ENCODE measurements at regions not wholly inside any gene's neighbourhood (a gene's known extent, or its start where the extent isn't known, plus 50 kb on each side); places are given as distances from the start of the nearest gene placed in this dataset.

DNA sequence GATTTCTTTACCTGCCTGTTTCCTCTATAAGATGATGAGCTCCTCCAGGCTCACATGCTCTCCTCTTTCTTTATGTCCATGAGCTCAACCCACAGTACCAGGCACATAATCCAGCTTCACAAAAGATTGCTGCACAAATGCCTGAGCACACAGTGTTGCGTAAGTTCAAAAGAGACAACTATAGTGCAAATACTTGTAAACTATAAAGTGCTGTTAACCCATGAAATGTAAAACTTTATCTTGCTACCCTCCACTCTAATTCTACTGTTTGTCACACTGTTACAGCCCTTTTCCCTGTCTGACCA is 101.0 kb upstream of the LPP start:
- TF ChIP-seq EP300 (IDR thresholded peaks at IDR 0.05) (no peak), POLR2A (IDR thresholded peaks at IDR 0.05) (no peak)
- TF ChIP-seq, protein P1, sequence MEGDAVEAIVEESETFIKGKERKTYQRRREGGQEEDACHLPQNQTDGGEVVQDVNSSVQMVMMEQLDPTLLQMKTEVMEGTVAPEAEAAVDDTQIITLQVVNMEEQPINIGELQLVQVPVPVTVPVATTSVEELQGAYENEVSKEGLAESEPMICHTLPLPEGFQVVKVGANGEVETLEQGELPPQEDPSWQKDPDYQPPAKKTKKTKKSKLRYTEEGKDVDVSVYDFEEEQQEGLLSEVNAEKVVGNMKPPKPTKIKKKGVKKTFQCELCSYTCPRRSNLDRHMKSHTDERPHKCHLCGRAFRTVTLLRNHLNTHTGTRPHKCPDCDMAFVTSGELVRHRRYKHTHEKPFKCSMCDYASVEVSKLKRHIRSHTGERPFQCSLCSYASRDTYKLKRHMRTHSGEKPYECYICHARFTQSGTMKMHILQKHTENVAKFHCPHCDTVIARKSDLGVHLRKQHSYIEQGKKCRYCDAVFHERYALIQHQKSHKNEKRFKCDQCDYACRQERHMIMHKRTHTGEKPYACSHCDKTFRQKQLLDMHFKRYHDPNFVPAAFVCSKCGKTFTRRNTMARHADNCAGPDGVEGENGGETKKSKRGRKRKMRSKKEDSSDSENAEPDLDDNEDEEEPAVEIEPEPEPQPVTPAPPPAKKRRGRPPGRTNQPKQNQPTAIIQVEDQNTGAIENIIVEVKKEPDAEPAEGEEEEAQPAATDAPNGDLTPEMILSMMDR (IDR thresholded peaks at IDR 0.05) = no peak
- Histone ChIP-seq H3K4me3 (no peak overlapping the region), H3K4me1 (ENCODE audit: insufficient read depth) (peaks cover 15% of the 10 kb centered on the region), H3K27me3 (no peaks in the 10 kb centered on the region), H3K36me3 (no peaks in the 10 kb centered on the region), H3K27ac (peak overlapping the region; percentile 3 to 85), H3K9me3 (no peaks in the 10 kb centered on the region)
- DNase-seq = no peak
- WGBS, 3 donors = 74 to 90% (median 87%) methylated on average over 1 of the region's 1 CpG
- intact Hi-C loops (cut with DNase I) = loop anchor here (2.0 to 10.0 kb wide), 11 partner anchors 99 to 1094 kb away; partner anchors contain the start of genes BCL6 (in 2 of the 4) and LPP (in 1 of the 4)

DNA sequence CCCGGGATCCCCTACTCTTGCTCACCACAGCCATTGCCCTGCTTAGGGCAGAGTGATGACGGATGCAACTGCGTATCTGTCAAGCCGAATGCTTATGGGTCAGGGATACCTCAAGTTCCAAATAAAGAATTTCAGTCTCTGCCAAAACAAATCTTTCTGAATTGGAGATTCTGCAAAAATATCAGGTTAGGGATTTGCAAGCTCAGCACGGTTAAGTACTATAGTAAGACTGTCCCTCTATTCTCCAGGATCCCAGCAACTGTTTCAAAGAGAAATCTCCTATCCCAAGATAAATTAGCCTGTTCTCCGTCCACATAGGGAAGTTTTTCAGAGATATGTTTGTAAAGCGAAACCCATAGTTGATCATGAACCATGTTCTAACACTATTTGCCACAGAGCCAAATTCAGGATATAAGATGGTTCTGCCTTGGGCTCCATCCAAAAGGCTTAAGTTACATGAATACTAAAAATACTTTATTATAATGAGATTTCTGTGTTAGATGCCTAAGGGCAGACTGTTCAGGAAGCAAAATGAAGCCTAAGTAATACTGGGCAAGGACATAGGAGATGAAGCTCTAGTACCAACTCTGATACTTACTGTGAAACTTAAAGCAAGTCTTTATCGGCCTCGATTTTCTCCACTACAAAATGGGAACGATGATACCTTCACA is 100.1 kb upstream of the LPP start:
- no peaks in the 10 kb centered on the region for H3K36me3 ChIP-seq
- H3K9me3 ChIP-seq = no peaks in the 10 kb centered on the region
- DNase-seq = no peak
- TF ChIP-seq, protein P1 (IDR thresholded peaks at IDR 0.05) = no peak
- TF ChIP-seq POLR2A (IDR thresholded peaks at IDR 0.05) (no peak), EP300 (IDR thresholded peaks at IDR 0.05) (no peak)
- H3K27me3 ChIP-seq = no peaks in the 10 kb centered on the region
- H3K4me3 ChIP-seq = no peak overlapping the region
- WGBS, 3 donors = 65 to 76% (median 72%) methylated on average over 10 of the region's 10 CpGs
- H3K4me1 ChIP-seq (ENCODE audit: insufficient read depth) = peaks cover 15% of the 10 kb centered on the region
- intact Hi-C loops (cut with DNase I) = loop anchor here (2.0 to 10.0 kb wide), 11 partner anchors 98 to 1093 kb away; partner anchors contain the start of genes BCL6 (in 2 of the 4) and LPP (in 1 of the 4)
- peak overlapping the region; percentile 3 to 85 for H3K27ac ChIP-seq

DNA sequence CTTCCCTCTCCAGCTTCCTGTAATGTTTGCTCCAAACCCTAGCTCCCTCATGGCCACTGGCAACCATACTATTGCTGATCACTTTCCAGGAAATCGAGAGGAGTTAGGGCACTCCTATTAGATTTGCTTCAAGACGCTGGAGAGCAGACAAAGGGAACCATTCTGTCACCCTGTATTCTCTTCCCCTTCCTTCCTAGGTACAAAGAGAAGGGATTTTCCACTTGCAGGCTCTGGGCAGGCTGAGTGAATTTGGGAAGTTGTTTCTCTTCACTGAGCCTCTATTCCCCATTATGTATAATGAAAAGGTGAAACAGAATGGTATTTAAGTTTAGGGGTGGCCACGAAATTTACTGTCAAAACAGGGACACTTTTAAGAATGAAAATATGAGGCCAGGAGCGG is 99.4 kb upstream of the LPP start:
- intact Hi-C loops (cut with DNase I) = loop anchor here (5.0 to 10.0 kb wide), 10 partner anchors 98 to 1093 kb away; partner anchors contain the start of genes BCL6 (in 2 of the 4) and LPP (in 1 of the 4)
- no peaks in the 10 kb centered on the region for H3K9me3 ChIP-seq
- H3K4me3 ChIP-seq = no peak overlapping the region
- H3K36me3 ChIP-seq = no peaks in the 10 kb centered on the region
- TF ChIP-seq POLR2A (IDR thresholded peaks at IDR 0.05) (no peak), EP300 (IDR thresholded peaks at IDR 0.05) (no peak)
- TF ChIP-seq, protein P1 (IDR thresholded peaks at IDR 0.05) = no peak
- no peak for DNase-seq
- peak overlapping the region in 1 of 2 donors; percentile 4 for H3K27ac ChIP-seq
- whole genome bisulfite sequencing, 3 donors = 87 to 89% (median 88%) methylated on average over 4 of the region's 4 CpGs
- no peaks in the 10 kb centered on the region for H3K27me3 ChIP-seq
- peaks cover 15% of the 10 kb centered on the region for H3K4me1 ChIP-seq (ENCODE audit: insufficient read depth)

DNA sequence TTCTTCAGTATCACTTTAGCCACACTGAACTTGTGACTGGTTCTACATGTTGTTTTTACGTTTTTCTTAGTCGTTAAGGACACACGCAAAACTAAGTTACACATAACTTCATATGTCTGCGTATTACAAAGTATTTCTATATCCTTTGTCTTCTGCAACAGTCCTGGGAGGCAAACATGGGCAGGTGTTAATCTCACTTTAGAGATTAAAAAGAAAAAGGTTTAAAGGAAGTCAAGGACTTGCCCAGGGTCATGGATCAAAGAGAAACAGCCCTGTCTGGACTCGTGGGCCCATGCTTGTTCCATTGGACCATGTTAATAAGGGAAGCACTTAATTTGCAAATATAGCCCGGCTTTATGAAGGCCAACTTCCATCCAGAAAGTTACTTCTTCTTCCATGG is 98.6 kb upstream of the LPP start:
- no peak for DNase-seq
- no peak overlapping the region for H3K27ac ChIP-seq
- H3K4me3 ChIP-seq = no peak overlapping the region
- H3K27me3 ChIP-seq = no peaks in the 10 kb centered on the region
- no peak for TF ChIP-seq POLR2A (IDR thresholded peaks at IDR 0.05)
- TF ChIP-seq EP300 (IDR thresholded peaks at IDR 0.05) = no peak
- TF ChIP-seq, protein P1 (IDR thresholded peaks at IDR 0.05) = no peak
- H3K36me3 ChIP-seq = no peaks in the 10 kb centered on the region
- 48 to 65% (median 51%) methylated on average over 6 of the region's 6 CpGs for WGBS, 3 donors
- no peaks in the 10 kb centered on the region for H3K9me3 ChIP-seq
- intact Hi-C loops (cut with DNase I) = loop anchor here in 2 of 4 donors (10.0 kb wide), 3 partner anchors 219 to 1089 kb away; partner anchors contain the start of gene BCL6 (in 1 of the 2)
- peaks cover 15% of the 10 kb centered on the region for H3K4me1 ChIP-seq (ENCODE audit: insufficient read depth)
